DND-41 (cell line): ENCODE measurements at regions not wholly inside any gene's neighbourhood (a gene's known extent, or its start where the extent isn't known, plus 50 kb on each side); places are given as distances from the start of the nearest gene placed in this dataset.

Experiments
- ATAC-seq: fragments of 200-7000 bp; cut with Tn5 transposase; 3 replicates; pipeline ENCODE4 v1.9.1; 2021; ENCODE audit warnings: low read depth; ENCODE audit not compliant: insufficient read depth
- DNase-seq: peaks from one replicate; pipeline ENCODE4 v3.0.0-alpha.2; 2020
- H2AFZ ChIP-seq: 2 replicates; pipeline ENCODE4 v1.6.0; 2012; ENCODE audit warnings: low read depth, low read length
- H3K27ac ChIP-seq: 2 replicates; pipeline ENCODE4 v1.5.1; 2012; ENCODE audit warnings: low read length, inconsistent platforms
- H3K27me3 ChIP-seq: fragments of 200-600 bp; sonication (generic); 2 replicates; pipeline ENCODE4 v1.6.0; 2012; ENCODE audit warnings: low read length, mild to moderate bottlenecking, inconsistent platforms; ENCODE audit not compliant: insufficient read depth, poor library complexity
- H3K36me3 ChIP-seq: 2 replicates; pipeline ENCODE4 v1.5.1; 2012; ENCODE audit warnings: low read length, inconsistent platforms; ENCODE audit not compliant: insufficient read depth
- H3K4me1 ChIP-seq: 2 replicates; pipeline ENCODE4 v1.5.1; 2012; ENCODE audit warnings: mild to moderate bottlenecking, low read length; ENCODE audit not compliant: insufficient read depth
- H3K4me2 ChIP-seq: 2 replicates; pipeline ENCODE4 v1.6.0; 2012; ENCODE audit warnings: mild to moderate bottlenecking, moderate library complexity, low read length, inconsistent platforms; ENCODE audit not compliant: insufficient read depth
- H3K4me3 ChIP-seq, 2 experiments: fragments of 200-600 bp in 1 of 2; shearing (Covaris generic) in 1 of 2; 2 replicates each; pipeline ENCODE4 v1.5.1; 2012 to 2016; ENCODE audit warnings: inconsistent platforms in 2 of 2, low read length in 2 of 2, mild to moderate bottlenecking in 2 of 2, low read depth in 1 of 2, moderate library complexity in 1 of 2
- H3K79me2 ChIP-seq: 2 replicates; pipeline ENCODE4 v1.6.0; 2012; ENCODE audit warnings: low read length, inconsistent platforms; ENCODE audit not compliant: insufficient read depth
- H3K9ac ChIP-seq: 2 replicates; pipeline ENCODE4 v1.6.0; 2012; ENCODE audit warnings: low read depth, mild to moderate bottlenecking, inconsistent platforms, low read length, moderate library complexity
- H3K9me3 ChIP-seq: 2 replicates; pipeline ENCODE4 v1.5.1; 2012; ENCODE audit warnings: low read length, moderate library complexity, mild to moderate bottlenecking, inconsistent platforms; ENCODE audit not compliant: insufficient read depth, severe bottlenecking
- H4K20me1 ChIP-seq: 2 replicates; pipeline ENCODE4 v1.6.0; 2012; ENCODE audit warnings: low read length; ENCODE audit not compliant: insufficient read depth
- EZH2 ChIP-seq: IDR thresholded peaks from 3 replicates; pipeline ENCODE4 v1.6.1; 2012; ENCODE audit warnings: borderline replicate concordance, low read depth, mild to moderate bottlenecking, moderate library complexity, low read length, inconsistent platforms; ENCODE audit not compliant: severe bottlenecking
- TF ChIP-seq, protein P1 (sequence below): IDR thresholded peaks from 2 replicates; pipeline ENCODE4 v1.5.1; 2012; ENCODE audit warnings: borderline replicate concordance, low read length, moderate library complexity, mild to moderate bottlenecking; ENCODE audit not compliant: poor library complexity, severe bottlenecking; ENCODE audit errors: extremely low read depth

DNA sequence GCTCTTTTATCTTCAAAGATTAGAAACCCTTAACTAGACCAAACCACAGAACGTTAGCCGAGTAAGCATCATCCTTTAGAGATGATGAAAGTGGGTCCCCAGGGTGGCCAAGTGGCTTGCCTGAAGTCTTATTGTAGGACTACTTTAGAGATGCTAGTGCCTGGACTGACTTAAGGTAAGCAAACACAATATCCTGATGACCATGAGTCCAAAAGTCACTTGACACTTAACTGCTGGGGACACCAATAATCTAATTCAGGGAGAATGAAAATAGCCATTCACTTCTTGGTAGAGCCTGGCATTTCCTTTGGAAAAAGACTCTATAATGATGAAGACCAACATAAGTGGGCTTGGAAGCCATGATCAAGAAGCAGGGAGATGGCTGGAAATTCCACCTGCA is 225.3 kb upstream of the IRF2BP2 start:
- DNase-seq (no peak), ATAC-seq (no peak)
- Histone ChIP-seq H4K20me1 (no peaks in the 10 kb centered on the region), H3K9ac (no peak overlapping the region), H3K27ac (no peak overlapping the region), H3K27me3 (no peaks in the 10 kb centered on the region), H2AFZ (no peak overlapping the region), H3K9me3 (no peaks in the 10 kb centered on the region), H3K4me2 (no peak overlapping the region), H3K4me3 (no peak overlapping the region), H3K4me1 (peaks cover 16% of the 10 kb centered on the region), H3K79me2 (no peaks in the 10 kb centered on the region), H3K36me3 (no peaks in the 10 kb centered on the region)
- no peak for TF ChIP-seq EZH2
- TF ChIP-seq, protein P1, sequence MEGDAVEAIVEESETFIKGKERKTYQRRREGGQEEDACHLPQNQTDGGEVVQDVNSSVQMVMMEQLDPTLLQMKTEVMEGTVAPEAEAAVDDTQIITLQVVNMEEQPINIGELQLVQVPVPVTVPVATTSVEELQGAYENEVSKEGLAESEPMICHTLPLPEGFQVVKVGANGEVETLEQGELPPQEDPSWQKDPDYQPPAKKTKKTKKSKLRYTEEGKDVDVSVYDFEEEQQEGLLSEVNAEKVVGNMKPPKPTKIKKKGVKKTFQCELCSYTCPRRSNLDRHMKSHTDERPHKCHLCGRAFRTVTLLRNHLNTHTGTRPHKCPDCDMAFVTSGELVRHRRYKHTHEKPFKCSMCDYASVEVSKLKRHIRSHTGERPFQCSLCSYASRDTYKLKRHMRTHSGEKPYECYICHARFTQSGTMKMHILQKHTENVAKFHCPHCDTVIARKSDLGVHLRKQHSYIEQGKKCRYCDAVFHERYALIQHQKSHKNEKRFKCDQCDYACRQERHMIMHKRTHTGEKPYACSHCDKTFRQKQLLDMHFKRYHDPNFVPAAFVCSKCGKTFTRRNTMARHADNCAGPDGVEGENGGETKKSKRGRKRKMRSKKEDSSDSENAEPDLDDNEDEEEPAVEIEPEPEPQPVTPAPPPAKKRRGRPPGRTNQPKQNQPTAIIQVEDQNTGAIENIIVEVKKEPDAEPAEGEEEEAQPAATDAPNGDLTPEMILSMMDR: no peak

DNA sequence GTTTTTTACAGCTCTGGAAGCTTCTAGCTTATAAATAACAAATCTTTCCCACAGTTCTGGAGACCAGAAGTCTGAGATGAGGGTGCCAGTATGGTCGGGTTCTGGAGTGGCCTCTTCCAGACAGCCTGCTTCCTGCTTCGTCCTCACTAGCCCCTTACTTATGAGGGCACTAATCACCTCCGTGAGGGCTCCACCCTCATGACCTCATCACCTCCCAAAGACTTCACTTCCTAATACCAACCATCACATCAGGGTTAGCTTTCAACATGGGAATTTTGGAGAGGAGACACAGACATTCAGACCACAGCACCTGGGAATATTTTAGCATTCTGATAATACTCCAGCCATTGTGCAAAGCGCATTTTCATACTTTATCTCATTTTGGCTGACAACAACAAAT is 223.7 kb upstream of the IRF2BP2 start:
- H3K9me3 ChIP-seq: no peaks in the 10 kb centered on the region
- no peaks in the 10 kb centered on the region for H3K79me2 ChIP-seq
- no peak overlapping the region for H3K9ac ChIP-seq
- no peak overlapping the region for H2AFZ ChIP-seq
- H3K36me3 ChIP-seq: no peaks in the 10 kb centered on the region
- TF ChIP-seq EZH2: no peak
- TF ChIP-seq, protein P1: no peak
- H3K4me3 ChIP-seq: no peak overlapping the region
- ATAC-seq: no peak
- no peak overlapping the region for H3K4me2 ChIP-seq
- no peaks in the 10 kb centered on the region for H3K27me3 ChIP-seq
- H3K27ac ChIP-seq: no peak overlapping the region
- H3K4me1 ChIP-seq: peaks cover 5% of the 10 kb centered on the region
- H4K20me1 ChIP-seq: no peaks in the 10 kb centered on the region
- DNase-seq: no peak

DNA sequence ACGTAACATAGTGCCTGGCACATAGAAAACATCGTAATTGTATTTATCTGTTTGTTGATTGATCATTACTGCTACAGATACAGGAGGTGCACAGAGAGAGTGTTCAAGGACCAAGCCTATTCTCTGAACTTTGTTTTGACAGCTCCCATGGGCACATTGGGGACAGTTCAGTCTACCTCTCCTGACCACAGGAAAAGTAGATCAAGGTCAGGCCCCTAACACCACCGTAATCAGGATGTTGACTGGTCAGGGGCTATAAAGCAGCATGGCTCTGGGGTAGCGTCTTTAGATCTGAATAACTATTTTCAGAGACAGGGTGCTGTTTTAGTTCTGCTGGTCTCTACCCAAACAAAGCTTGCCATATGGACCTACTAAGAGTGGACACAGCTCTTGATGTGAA is 223.1 kb upstream of the IRF2BP2 start:
- H3K27me3 ChIP-seq: no peaks in the 10 kb centered on the region
- H3K4me1 ChIP-seq: no peaks in the 10 kb centered on the region; the same call in 1 of the 2 replicates
- no peak overlapping the region for H3K4me2 ChIP-seq
- no peak overlapping the region for H3K4me3 ChIP-seq
- H3K9me3 ChIP-seq: no peaks in the 10 kb centered on the region
- no peak for DNase-seq
- H3K79me2 ChIP-seq: no peaks in the 10 kb centered on the region
- no peaks in the 10 kb centered on the region for H4K20me1 ChIP-seq
- no peaks in the 10 kb centered on the region for H3K36me3 ChIP-seq
- ATAC-seq: no peak
- H3K9ac ChIP-seq: no peak overlapping the region
- no peak overlapping the region for H2AFZ ChIP-seq
- no peak overlapping the region for H3K27ac ChIP-seq
- TF ChIP-seq, protein P1: no peak
- no peak for TF ChIP-seq EZH2

DNA sequence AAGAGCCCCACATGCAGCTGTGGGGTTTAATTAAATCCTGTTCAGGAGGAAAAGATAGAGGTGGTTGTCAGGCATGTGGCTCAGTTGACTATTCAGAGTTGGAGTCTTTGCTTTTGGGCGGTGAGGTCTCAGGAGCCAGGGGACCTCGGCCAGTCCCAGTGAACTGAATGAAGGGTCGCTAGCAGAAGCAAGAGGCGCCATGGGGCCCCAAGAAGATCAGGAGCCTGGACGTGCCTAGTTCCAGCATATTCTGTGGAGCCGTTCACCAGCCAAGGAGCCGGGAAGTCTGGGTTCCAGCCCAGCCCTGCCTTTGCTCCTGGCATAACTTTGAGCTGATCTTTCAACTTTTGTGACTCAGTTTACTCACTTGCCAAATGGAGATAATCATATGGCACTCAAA is 217.7 kb upstream of the IRF2BP2 start:
- no peak overlapping the region for H3K27ac ChIP-seq
- H2AFZ ChIP-seq: no peak overlapping the region
- TF ChIP-seq, protein P1: no peak
- no peak for TF ChIP-seq EZH2
- H4K20me1 ChIP-seq: no peaks in the 10 kb centered on the region
- no peaks in the 10 kb centered on the region for H3K27me3 ChIP-seq
- no peak overlapping the region for H3K4me3 ChIP-seq
- H3K9me3 ChIP-seq: no peaks in the 10 kb centered on the region
- H3K9ac ChIP-seq: no peak overlapping the region
- DNase-seq (no peak), ATAC-seq (no peak)
- H3K4me2 ChIP-seq: no peak overlapping the region
- no peaks in the 10 kb centered on the region for H3K79me2 ChIP-seq
- H3K36me3 ChIP-seq: no peaks in the 10 kb centered on the region
- H3K4me1 ChIP-seq: peaks cover 8% of the 10 kb centered on the region
